ENCODE measurements at regions not wholly inside any gene's neighbourhood (a gene's known extent, or its start where the extent isn't known, plus 50 kb on each side); places are given as distances from the start of the nearest gene placed in this dataset.
"Not testable (repeated sequence)": the region's sequence is repeated elsewhere in the genome, so short reads cannot be mapped to it uniquely, and the experiment has no call there.

- no peak for DNase-seq
These were observed 112.8 kb upstream of the SHB start for GRCh38 chr9:38181866-38182265.

DNA sequence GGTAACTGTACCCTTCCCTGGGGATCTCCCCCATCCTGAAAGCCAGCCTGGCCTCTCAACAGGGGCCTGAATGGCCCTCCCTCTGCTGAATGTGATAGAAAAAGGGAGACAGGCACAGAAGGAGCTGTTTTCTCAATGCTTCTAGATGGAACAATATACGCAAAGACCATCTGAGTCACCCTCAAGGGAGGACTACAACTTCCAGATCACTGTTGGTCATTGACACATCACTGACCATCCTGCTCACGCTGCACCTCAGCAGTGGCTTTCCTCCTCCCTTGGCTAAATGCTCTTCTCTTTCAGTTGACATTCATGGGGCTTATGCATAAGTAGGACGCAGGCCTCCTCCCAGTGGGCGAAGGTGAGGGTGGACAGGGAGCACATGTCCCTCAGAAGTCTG, 112.2 kb upstream of the SHB start:
- no peak for DNase-seq

DNA sequence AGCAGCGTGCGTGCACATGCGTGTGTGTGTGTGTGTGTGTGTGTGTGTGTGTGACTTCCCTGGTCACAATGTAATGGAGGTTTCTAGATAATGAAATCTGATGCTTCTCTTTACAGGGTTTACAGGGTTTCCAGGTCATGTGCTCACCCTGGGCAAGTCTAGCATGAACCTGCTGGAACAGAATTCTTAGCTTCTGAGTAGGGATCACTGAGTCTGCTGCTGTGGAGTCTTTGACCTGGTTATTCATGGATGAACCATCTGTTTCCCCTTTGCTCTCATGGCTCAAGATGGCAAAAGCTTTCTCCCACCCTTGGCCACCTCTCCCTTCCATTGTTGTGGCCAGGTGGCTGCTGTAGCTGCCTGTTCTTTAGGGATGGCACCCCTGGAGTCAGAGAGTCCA, 111.6 kb upstream of the SHB start:
- no peak for DNase-seq

- DNase-seq: no peak
These were observed 110.9 kb upstream of the SHB start for GRCh38 chr9:38179965-38180364.

DNA sequence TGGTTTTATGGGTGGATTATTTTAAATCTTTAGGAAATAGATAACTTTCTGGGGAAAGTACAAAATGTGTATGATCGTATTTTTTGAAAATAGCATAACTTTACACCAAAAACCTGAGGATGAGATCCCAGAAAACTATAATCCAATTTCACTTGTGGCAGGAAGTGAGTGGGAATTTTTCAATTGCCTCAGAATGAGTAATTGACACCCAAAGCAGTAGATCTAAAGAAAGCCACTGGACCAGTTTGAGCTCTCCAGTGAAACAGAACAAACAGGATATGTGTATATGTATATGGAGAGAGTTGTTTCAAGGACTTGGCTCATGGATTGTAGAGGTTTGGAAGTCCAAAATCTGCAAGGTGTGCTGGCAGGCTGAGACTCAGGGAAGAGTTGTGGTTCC, 109.2 kb upstream of the SHB start:
- no peak for DNase-seq

- no peak for DNase-seq
These were observed 108.7 kb upstream of the SHB start for GRCh38 chr9:38177680-38178079.

DNA sequence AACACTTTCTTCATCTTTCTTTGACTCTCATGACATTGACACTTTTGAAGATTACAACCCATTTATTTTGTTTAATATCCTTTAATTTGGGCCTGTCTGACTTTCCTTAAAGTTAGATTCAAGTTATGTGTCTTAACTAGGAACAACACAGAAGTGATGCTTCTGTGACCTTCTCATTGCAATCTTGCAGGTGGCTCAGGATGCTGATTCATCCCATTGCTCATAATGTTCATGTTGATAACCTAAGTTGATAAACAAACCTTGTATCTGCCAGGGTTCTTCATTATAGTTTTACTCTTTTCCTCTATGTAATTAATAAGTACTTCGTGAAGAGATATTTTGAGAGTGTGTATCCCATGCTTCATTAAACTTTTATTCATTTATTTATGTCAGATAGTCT, 107.2 kb upstream of the SHB start:
- DNase-seq: no peak

DNA sequence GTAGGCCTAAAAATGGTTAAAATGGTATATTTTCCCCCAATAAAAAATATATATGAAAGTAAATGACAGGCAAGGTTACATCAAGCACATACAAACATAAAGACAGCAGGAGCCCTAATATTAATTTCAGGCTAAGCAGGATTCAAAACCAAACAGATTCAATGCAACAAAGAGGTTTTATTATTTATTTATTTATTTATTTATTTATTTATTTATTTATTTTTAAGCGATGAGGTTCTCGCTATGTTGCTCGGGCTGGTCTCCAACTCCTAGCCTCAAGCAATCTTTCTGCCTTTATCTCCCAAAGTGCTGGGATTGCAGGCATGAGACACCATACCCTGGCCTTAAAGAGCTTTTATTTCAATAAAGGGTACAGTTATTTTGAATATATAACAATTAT, 106.4 kb upstream of the SHB start:
- no peak for DNase-seq

GRCh38 chr9:38172586-38172985, 103.6 kb upstream of the SHB start:
- DNase-seq: no peak

GRCh38 chr9:38171926-38172325, 102.9 kb upstream of the SHB start:
- DNase-seq: no peak

DNA sequence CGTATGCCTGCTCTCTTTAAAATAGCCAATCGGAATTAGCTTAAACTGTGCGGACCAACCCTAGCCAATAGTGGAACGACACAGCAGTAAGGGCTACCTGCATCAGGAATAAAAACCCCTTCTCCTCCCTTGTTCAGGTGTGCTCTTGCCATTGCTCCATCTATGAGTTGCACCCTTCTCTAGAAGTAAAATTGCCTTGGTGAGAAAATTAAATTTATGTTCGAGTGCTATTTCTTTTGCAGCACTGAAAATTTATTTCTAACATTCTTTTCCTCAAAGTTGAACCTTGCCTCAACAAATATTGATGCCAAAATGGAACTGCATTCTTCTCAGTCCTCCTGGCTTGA, 102.5 kb upstream of the SHB start:
- DNase-seq: no peak

GRCh38 chr9:38170763-38171537, 101.9 kb upstream of the SHB start:
- DNase-seq: not testable (repeated sequence)

- not testable (repeated sequence) for DNase-seq
These were observed 101.1 kb upstream of the SHB start for GRCh38 chr9:38170155-38170554.

- DNase-seq: no peak
These were observed 97.5 kb upstream of the SHB start for GRCh38 chr9:38166501-38166900.

DNA sequence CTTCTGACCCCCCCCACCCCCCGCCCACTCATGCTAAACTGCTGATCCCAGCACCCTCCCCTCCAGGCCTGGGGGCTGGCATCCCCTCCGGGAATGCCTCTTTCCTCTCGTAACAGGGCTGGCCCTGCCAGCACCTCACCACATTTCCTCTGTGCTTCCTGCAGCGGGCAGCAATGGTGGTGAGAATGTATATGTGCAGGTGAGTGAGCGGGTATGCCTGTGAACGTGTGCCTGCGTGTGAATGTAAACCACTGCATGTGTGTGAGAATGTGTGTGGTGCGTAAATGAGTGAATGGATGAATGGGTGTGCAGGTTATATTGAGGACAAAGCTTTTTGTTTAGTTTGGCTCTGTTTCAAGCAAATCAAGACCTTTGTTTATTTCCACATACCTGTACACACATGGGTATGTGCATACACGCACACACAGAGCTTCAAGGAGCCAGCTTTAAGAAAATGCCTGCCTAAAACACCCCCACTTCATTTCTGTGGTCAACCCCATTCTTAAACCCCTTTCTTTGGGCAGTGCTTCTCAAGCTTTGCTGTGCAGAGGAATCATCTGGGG, 95.7 kb upstream of the SHB start:
- no peak for DNase-seq

GRCh38 chr9:38163518-38163917, 94.5 kb upstream of the SHB start:
- DNase-seq: no peak

DNA sequence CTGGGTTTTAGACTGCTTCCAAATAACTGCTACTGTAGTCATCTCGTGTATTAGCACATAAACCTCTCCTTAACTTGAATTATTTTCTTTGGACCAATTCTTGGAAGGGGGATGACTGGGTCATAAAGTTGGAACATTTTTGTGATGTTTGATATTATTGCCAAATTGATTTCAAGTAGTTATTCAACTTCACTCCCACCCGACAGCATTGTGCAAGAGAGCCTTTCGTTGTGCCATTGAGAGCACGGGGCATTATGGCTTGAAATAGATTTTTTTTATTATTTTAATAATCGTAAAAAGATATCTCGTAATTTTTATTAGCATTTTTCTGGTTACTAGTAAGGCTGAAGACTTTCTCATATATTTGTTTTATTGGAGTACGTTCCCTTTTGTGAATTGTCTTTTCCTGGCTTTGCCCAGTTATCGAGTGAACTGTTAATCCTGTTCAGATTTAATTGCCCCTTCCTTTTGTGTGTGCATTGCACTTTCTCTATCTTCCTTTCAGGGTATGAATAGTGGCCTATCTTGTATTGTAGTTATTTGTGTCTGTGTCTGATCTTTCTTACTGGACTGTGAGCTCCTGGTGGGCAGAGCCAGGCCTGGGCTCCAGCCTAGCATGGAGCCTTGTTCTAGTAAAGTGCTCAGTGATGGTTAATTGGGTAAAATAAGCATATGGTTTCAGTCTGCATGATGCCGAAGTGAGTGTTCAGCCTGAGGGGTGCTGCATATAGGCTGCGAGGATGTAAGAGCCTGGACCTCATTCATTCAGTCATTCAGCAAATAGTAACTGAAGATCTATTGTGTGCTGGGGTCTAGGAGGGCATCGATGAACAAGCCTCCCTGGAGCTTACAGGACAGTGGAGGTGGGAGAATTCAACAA, 93.5 kb upstream of the SHB start:
- DNase-seq: no peak

DNA sequence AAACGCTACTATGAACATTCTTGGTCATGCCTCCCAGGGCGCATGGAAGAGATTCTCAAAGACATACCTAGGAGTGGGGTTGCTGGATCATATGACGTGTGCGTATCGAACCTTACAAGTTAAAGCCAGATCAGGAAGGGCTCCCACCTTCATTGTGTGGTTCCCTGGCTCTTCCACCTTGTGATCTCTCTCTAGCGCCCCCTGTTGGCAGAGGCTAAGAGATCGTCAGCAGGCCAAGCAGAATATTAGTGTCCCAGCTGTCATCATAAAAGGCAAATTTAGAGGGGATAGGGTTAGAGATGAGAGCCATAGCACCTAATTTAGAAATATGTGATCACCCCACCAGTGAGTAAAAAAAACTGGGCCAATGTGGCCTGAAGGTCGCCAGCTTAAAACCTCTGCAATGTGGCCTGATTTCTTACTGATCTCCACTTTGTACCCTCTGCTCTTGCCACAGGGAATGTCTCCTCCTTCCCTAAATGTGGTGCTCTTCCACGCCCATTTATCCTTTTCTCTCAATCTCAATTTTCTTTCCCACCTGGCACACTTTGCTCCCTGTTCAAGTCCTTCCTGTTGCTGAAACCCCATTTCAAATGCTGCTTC, 91.7 kb upstream of the SHB start:
- peak; percentile 55 to 67 for DNase-seq

DNA sequence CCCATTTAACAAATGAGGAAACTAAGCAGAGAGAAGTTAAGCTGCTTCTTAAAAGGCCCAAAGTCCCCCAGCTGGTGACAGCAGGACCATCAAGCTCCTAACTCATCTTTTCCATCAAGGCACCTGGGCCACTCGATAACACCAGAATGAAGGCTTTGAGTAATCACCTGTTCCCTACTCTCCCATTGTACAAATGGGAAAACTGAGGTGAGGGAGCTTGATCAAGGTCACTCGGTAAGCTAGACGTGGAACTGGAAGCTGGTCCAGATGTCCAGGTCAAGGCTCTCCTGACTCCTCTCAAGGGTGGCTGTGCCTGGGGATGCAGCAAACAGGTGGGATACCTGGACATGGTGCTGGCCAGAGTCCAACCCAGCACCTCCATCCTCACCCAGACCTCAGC, 90.6 kb upstream of the SHB start:
- DNase-seq: no peak

- no peak for DNase-seq
These were observed 89.6 kb upstream of the SHB start for GRCh38 chr9:38158628-38159027.

DNA sequence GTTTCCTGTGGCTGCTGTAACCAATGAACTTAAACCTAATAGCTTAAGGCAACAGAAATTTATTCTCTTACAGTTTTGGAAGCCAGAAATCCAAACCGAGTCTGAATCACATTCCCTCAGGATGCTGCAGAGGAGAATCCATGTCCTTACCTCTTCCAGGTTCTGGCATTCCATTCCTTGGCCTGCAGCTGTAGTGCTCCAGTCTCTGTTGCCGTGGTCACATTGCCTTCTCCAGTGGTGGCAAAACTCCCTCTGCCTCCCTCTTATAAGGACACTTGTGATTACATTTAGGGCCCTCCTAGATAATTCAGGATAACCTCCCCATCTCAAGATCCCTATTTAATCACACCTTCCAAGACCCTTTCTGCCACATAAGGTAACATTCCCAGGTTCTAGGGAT, 88.7 kb upstream of the SHB start:
- no peak for DNase-seq

- DNase-seq: no peak
These were observed 85.7 kb upstream of the SHB start for GRCh38 chr9:38154501-38155421.
